DMS53 treated with DMSO at 0.1 percent for 48 hours (cell line): ENCODE measurements at regions not wholly inside any gene's neighbourhood (a gene's known extent, or its start where the extent isn't known, plus 50 kb on each side); places are given as distances from the start of the nearest gene placed in this dataset.

Experiments
- DNase-seq: peaks from one replicate; lab custom pipeline; 2025; ENCODE audit not compliant: unreplicated experiment; lab: John Stamatoyannopoulos, UW

GRCh38 chr15:98410328-98410727 lies 238.0 kb upstream of the IGF1R start:
- no peak for DNase-seq

GRCh38 chr15:98412852-98413251 lies 235.5 kb upstream of the IGF1R start:
- no peak for DNase-seq

GRCh38 chr15:98413933-98414546 lies 234.3 kb upstream of the IGF1R start:
- no peak for DNase-seq

GRCh38 chr15:98416222-98416855 lies 232.0 kb upstream of the IGF1R start:
- no peak for DNase-seq

DNA sequence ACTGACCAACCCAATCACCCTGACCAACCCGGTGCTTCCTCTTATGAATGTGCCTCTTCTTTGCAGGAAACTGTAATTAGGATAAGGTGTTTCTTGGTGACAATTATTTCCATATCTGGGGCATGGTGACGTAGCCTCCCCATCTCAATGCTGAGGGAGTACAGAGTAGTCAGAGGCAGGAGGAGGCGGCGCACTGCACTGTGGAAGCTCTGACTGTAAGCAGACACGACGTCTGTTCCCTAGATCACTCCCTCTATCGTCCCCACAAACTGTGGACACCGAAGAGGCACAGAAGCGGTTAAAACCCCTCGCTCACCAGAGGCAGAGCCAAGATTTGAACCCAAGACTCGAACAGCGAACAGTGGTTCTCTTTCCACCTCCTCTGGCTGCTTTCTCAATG lies 231.0 kb upstream of the IGF1R start:
- DNase-seq = no peak

- no peak for DNase-seq
These were observed 230.2 kb upstream of the IGF1R start for GRCh38 chr15:98418122-98418521.

GRCh38 chr15:98419173-98419780 lies 229.1 kb upstream of the IGF1R start:
- no peak for DNase-seq

DNA sequence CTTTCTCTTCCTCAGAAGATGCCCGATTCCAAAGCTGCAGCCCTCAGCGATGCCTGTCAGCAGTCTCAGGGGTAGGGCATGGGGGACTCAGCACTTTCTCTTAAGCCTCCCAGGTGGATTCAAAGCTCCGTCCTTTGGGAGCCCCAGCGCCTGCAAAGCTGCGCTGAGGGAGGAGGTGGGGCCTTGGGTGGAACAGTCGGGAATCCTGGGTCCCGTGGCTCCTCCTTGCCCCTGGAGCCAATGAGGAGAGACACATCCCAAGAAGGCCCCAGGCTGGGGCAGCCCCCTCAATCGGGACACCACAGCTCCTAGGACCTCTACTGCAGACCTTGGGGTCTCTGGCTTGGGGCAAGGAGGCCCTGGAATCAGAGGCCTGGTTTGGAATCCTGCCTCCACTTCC lies 227.5 kb upstream of the IGF1R start:
- DNase-seq = no peak

DNA sequence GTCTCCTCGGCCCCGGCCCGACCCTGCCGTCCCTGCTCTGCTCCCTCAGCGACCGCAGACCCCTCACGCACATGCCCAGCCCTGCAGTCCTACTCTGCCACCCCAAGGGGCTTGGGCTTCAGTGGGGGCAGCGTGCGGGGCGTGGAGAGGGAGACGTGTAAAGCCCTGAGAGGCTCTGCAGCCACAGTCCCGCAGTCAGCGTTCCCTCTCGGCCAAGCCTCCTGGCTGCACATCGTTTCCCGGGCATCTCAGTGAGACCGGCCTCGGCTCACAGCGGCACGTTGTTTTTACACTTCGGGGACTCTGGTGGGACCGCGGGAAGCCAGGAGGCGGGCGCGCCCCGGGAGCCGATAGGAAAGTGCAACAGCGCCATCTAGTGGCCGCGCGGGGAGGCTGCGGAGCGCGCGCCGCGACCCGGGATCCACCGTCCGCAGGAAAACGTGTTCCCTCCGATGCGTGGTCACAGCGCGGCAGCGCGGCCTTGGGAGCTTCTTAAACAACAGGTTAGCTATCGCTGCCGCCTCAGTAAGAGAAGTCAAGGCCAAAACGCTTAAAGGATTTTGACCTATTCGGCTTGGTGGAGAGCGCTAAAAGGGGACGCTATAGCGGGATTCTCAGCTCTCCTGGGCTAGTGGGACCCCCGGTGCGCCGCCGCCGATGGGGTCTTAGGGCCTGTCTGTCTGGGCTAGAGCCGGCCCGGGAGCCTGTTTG lies 226.8 kb upstream of the IGF1R start:
- no peak for DNase-seq

- no peak for DNase-seq
These were observed 226.2 kb upstream of the IGF1R start for GRCh38 chr15:98422130-98422478.

DNA sequence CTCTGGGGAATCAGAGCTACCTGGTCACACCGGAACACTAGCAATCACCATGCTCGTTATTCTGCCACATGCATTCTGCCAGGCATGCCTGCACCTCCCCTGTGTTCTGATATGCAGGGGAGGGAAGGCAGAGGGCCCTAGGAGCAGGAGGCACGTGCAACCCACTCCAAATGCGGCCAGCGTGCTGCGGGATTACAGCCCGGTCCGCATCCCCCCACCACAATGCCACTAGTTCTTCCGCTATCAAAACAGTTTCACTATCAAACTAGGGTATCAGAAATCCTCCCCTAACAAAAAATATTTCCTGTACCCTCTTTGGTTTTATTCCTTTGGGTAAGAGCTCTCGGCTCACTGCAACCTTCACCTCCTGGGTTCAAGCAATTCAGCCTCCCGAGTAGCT lies 223.2 kb upstream of the IGF1R start:
- DNase-seq = no peak

GRCh38 chr15:98427321-98427720 lies 221.0 kb upstream of the IGF1R start:
- DNase-seq = no peak

- peak; percentile 22 for DNase-seq
These were observed 219.9 kb upstream of the IGF1R start for GRCh38 chr15:98428253-98428989.

DNA sequence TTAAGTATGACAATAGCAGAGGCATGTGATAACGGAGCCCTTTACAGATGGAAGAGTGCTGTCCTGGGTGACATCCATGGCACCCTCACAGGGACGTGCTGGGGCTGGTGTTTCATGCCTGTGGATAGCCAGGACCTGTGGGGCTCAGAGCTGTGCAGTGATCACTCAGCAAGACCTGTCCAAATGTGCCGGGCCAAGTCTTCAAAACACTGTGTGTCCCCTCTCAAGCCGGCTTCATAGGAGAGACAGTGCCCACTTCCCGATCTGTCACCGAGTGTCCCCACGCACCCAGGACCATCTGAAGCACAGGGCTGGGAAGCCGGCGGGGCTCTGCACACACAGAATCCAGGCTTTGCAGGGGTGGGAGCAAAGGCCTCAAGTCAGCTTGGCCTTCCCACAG lies 217.2 kb upstream of the IGF1R start:
- DNase-seq = no peak

- DNase-seq = no peak
These were observed 215.0 kb upstream of the IGF1R start for GRCh38 chr15:98433346-98433745.

DNA sequence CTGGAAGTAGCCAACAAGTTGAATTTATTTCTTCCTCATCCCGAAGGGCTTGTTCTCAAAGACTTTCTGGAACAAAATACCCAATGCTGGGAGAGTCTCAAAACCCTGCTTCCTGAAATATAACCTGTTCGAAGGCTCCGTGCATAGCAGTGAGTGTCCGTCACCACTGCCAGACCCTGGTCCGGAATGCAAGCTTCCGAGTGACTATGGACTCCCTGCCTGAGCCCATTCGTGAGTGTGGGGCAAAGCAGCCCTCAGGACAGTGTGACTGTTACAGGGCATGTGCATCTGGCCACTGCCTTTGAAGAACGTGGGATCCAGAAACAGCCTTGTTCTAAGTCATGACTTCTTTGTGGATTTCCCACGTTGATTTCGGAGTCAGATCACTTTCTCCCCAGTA lies 214.5 kb upstream of the IGF1R start:
- no peak for DNase-seq

- no peak for DNase-seq
These were observed 210.6 kb upstream of the IGF1R start for GRCh38 chr15:98437752-98438151.

GRCh38 chr15:98438326-98438725 lies 210.0 kb upstream of the IGF1R start:
- no peak for DNase-seq

- DNase-seq = no peak
These were observed 209.4 kb upstream of the IGF1R start for GRCh38 chr15:98438907-98439306.

DNA sequence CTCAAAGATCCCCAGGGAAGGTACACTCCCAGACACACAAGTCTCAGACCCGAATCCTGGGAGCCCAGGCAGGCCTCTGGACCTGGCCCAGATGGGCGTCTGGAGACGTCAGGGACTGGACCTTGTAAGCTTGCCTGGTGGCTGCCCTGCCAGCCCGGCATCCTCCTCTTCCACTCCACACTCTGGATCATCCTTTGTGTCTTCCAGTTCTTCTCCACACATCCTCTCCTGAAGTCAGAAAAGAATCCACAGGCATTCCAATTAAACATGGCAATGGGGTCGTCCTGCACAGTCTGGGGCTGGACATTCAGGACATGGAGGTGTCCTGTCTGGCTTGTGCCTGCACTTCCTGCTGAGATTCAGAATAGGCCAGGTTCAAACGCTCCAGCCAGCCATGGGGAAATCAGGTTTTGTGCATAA lies 208.8 kb upstream of the IGF1R start:
- DNase-seq = no peak

- no peak for DNase-seq
These were observed 207.4 kb upstream of the IGF1R start for GRCh38 chr15:98440917-98441316.
